GM19438 (cell line): ENCODE measurements at regions not wholly inside any gene's neighbourhood (a gene's known extent, or its start where the extent isn't known, plus 50 kb on each side); places are given as distances from the start of the nearest gene placed in this dataset.
"Not testable (repeated sequence)": the region's sequence is repeated elsewhere in the genome, so short reads cannot be mapped to it uniquely, and the experiment has no call there.

Source experiments
- ATAC-seq: cut with Tn5 transposase; IDR thresholded peaks from one replicate; pipeline ENCODE4 v1.9.1; 2021; ENCODE audit warnings: low read depth; ENCODE audit not compliant: unreplicated experiment

- no peak for ATAC-seq
Measured at GRCh38 chr20:55316753-55317152, 688.6 kb downstream of the CBLN4 start.

- not testable (repeated sequence) for ATAC-seq
Measured at GRCh38 chr20:55310844-55311243, 694.5 kb downstream of the CBLN4 start.

GRCh38 chr20:55291261-55291660, 714.1 kb downstream of the CBLN4 start:
- ATAC-seq = no peak

GRCh38 chr20:55283889-55284288, 721.4 kb downstream of the CBLN4 start:
- ATAC-seq = no peak

- ATAC-seq = no peak
Measured at GRCh38 chr20:55273149-55273548, 732.2 kb downstream of the CBLN4 start.

GRCh38 chr20:55271371-55271770, 733.9 kb downstream of the CBLN4 start:
- no peak for ATAC-seq

- no peak for ATAC-seq
Measured at GRCh38 chr20:55269913-55270312, 735.4 kb downstream of the CBLN4 start.

GRCh38 chr20:55266361-55266760, 739.0 kb downstream of the CBLN4 start:
- no peak for ATAC-seq

GRCh38 chr20:55264703-55265239, 740.5 kb downstream of the CBLN4 start:
- no peak for ATAC-seq

- ATAC-seq = no peak
Measured at GRCh38 chr20:55258559-55258958, 746.8 kb downstream of the CBLN4 start.

- ATAC-seq = no peak
Measured at GRCh38 chr20:55255016-55255415, 750.3 kb downstream of the CBLN4 start.

- ATAC-seq = no peak
Measured at GRCh38 chr20:55253781-55254180, 751.5 kb downstream of the CBLN4 start.

- ATAC-seq = no peak
Measured at GRCh38 chr20:55252521-55252920, 752.8 kb downstream of the CBLN4 start.

- ATAC-seq = no peak
Measured at GRCh38 chr20:55251170-55251569, 754.1 kb downstream of the CBLN4 start.

GRCh38 chr20:55242853-55243252, 762.5 kb downstream of the CBLN4 start:
- no peak for ATAC-seq

- ATAC-seq = no peak
Measured at GRCh38 chr20:55239269-55239668, 763.9 kb downstream of the DOK5 start.

- ATAC-seq = no peak
Measured at GRCh38 chr20:55232647-55233046, 757.3 kb downstream of the DOK5 start.

- ATAC-seq = no peak
Measured at GRCh38 chr20:55229451-55229850, 754.1 kb downstream of the DOK5 start.

- ATAC-seq = no peak
Measured at GRCh38 chr20:55216525-55217242, 741.3 kb downstream of the DOK5 start.

- ATAC-seq = no peak
Measured at GRCh38 chr20:55213653-55214052, 738.3 kb downstream of the DOK5 start.

- no peak for ATAC-seq
Measured at GRCh38 chr20:55211481-55211880, 736.1 kb downstream of the DOK5 start.

GRCh38 chr20:55205665-55206064, 730.3 kb downstream of the DOK5 start:
- ATAC-seq = no peak
